ENCODE measurements at regions not wholly inside any gene's neighbourhood (a gene's known extent, or its start where the extent isn't known, plus 50 kb on each side); places are given as distances from the start of the nearest gene placed in this dataset.
"Not testable (repeated sequence)": the region's sequence is repeated elsewhere in the genome, so short reads cannot be mapped to it uniquely, and the experiment has no call there.

GRCh38 chr2:48233824-48234223 is 80.7 kb upstream of the FOXN2 start:
- TF ChIP-seq CTCF (IDR thresholded peaks at IDR 0.05; ENCODE audit: poor library complexity); EZH2 (IDR thresholded peaks at IDR 0.05; ENCODE audit: borderline replicate concordance): not testable (repeated sequence)

Data from hepatocyte (in vitro differentiated cells).